Liver (tissue), 8 donors: ENCODE measurements at regions not wholly inside any gene's neighbourhood (a gene's known extent, or its start where the extent isn't known, plus 50 kb on each side); places are given as distances from the start of the nearest gene placed in this dataset.

ENCODE experiments used
- DNase-seq: peaks from one replicate; pipeline ENCODE4 v3.0.0-alpha.2; 2017; ENCODE audit warnings: low spot score
- H3K27ac ChIP-seq, 2 donors: one replicate each; pipeline ENCODE4 v1.7.0; 2013; ENCODE audit warnings: inconsistent platforms in 2 of 2, low read length in 2 of 2, control low read depth in 1 of 2, low read depth in 1 of 2, mild to moderate bottlenecking in 1 of 2
- H3K27me3 ChIP-seq, 4 donors: one replicate each; pipeline versions ENCODE4 v1.6.1 to v1.7.0; 2013; ENCODE audit warnings: low read length in 3 of 4, inconsistent platforms in 1 of 4, mild to moderate bottlenecking in 1 of 4, moderate library complexity in 1 of 4; ENCODE audit not compliant: control insufficient read depth in 4 of 4, insufficient read depth in 4 of 4
- H3K36me3 ChIP-seq, 4 donors: one replicate each; pipeline versions ENCODE4 v1.6.1 to v1.7.0; 2013; ENCODE audit warnings: low read length in 3 of 4, mild to moderate bottlenecking in 3 of 4, low read depth in 1 of 4, moderate library complexity in 1 of 4; ENCODE audit not compliant: control insufficient read depth in 4 of 4, insufficient read depth in 3 of 4
- H3K4me1 ChIP-seq, 4 donors: one replicate each; pipeline versions ENCODE4 v1.6.1 to v1.7.0; 2013; ENCODE audit warnings: low read length in 3 of 4, mild to moderate bottlenecking in 3 of 4, moderate library complexity in 1 of 4; ENCODE audit not compliant: control insufficient read depth in 4 of 4, insufficient read depth in 4 of 4
- H3K4me3 ChIP-seq, 3 donors: one replicate each; pipeline versions ENCODE4 v1.6.1 to v1.7.0; 2013; ENCODE audit warnings: low read length in 3 of 3, control low read depth in 1 of 3, low read depth in 1 of 3, mild to moderate bottlenecking in 1 of 3
- H3K9ac ChIP-seq, 2 donors: one replicate each; pipeline ENCODE4 v1.7.0; 2013; ENCODE audit warnings: low read length in 2 of 2, mild to moderate bottlenecking in 2 of 2, moderate library complexity in 2 of 2, control low read depth in 1 of 2, low read depth in 1 of 2
- H3K9me3 ChIP-seq, 4 donors: one replicate each; pipeline versions ENCODE4 v1.6.1 to v1.7.0; 2013; ENCODE audit warnings: low read length in 3 of 4; ENCODE audit not compliant: control insufficient read depth in 4 of 4
- ATF3 ChIP-seq: IDR thresholded peaks from 2 replicates; pipeline ENCODE4 v1.6.1; 2016; ENCODE audit warnings: antibody characterized with exemption
- CTCF ChIP-seq: fragments of 150-350 bp; IDR thresholded peaks from 2 replicates; pipeline ENCODE4 v1.5.1; 2017; ENCODE audit warnings: improper control_type of control experiment, low read depth, low read length; ENCODE audit not compliant: missing input control
- FOXA2 ChIP-seq: IDR thresholded peaks from 2 replicates; pipeline ENCODE4 v1.6.1; 2016; ENCODE audit warnings: antibody characterized with exemption
- GABPA ChIP-seq, 2 donors: IDR thresholded peaks in 1 of 2; conservative IDR thresholded peaks in 1 of 2; 2 replicates each; pipeline ENCODE4 v1.6.1; 2016; ENCODE audit warnings: antibody characterized with exemption in 2 of 2, mild to moderate bottlenecking in 1 of 2, moderate library complexity in 1 of 2
- HNF4A ChIP-seq, 2 donors: conservative IDR thresholded peaks; 2 replicates each; pipeline ENCODE4 v1.6.1; 2016; ENCODE audit warnings: antibody characterized with exemption in 2 of 2, mild to moderate bottlenecking in 2 of 2
- HNF4G ChIP-seq: IDR thresholded peaks from 2 replicates; pipeline ENCODE4 v1.6.1; 2016; ENCODE audit warnings: antibody characterized with exemption
- RAD21 ChIP-seq, 2 donors: IDR thresholded peaks; 2 replicates each; pipeline ENCODE4 v1.6.1; 2016; ENCODE audit warnings: antibody characterized with exemption in 2 of 2, mild to moderate bottlenecking in 2 of 2
- TAF1 ChIP-seq: conservative IDR thresholded peaks from 2 replicates; pipeline ENCODE4 v1.6.1; 2016; ENCODE audit warnings: antibody characterized with exemption, mild to moderate bottlenecking
- WGBS: extraction: QIAGEN DNeasy Blood & Tissue Kit; methylation state at CpG from one replicate; pipeline ENCODE4 v1.1.7; 2013; 5-methylcytosine and 5-hydroxymethylcytosine counted together
- donor health status: healthy.
- donor health status: healthy.
- donor health status: healthy.
- donor health status: healthy.
- donor health status: healthy.

- no peak for TF ChIP-seq GABPA (IDR thresholded peaks at IDR 0.05 in 1 of 2, conservative IDR thresholded peaks at IDR 0.05 in 1 of 2)
- no peak for TF ChIP-seq FOXA2
Measured at GRCh38 chr5:62985749-62986148, 407.1 kb downstream of the LRRC70 start (continued).

GRCh38 chr5:62982348-62982747 is 403.7 kb downstream of the LRRC70 start:
- Histone ChIP-seq H3K27me3 (no peaks in the 10 kb centered on the region), H3K36me3 (no peaks in the 10 kb centered on the region), H3K9me3 (peaks cover 0 to 4% (median 2%) of the 10 kb centered on the region in 4 donors), H3K4me1 (no peaks in the 10 kb centered on the region), H3K9ac (no peak overlapping the region), H3K27ac (no peak overlapping the region), H3K4me3 (no peak overlapping the region)
- 40% methylated on average over 3 of the region's 3 CpGs for WGBS
- no peak for DNase-seq
- TF ChIP-seq RAD21 (IDR thresholded peaks at IDR 0.05), result no peak

- WGBS, result 84% methylated on average over 1 of the region's 1 CpG
- DNase-seq, result no peak
- Histone ChIP-seq H3K4me3 (no peak overlapping the region), H3K27me3 (no peaks in the 10 kb centered on the region), H3K9ac (no peak overlapping the region), H3K4me1 (no peaks in the 10 kb centered on the region), H3K36me3 (no peaks in the 10 kb centered on the region), H3K27ac (no peak overlapping the region), H3K9me3 (peaks cover 0 to 3% (median 2%) of the 10 kb centered on the region in 4 donors)
- no peak for TF ChIP-seq ATF3
- no peak for TF ChIP-seq HNF4A (conservative IDR thresholded peaks at IDR 0.05)
- no peak for TF ChIP-seq CTCF
Measured at GRCh38 chr5:62980884-62981283, 402.3 kb downstream of the LRRC70 start.

- Histone ChIP-seq H3K36me3 (no peaks in the 10 kb centered on the region), H3K4me3 (no peak overlapping the region), H3K9me3 (no peaks in the 10 kb centered on the region), H3K27ac (no peak overlapping the region), H3K27me3 (no peaks in the 10 kb centered on the region), H3K4me1 (no peaks in the 10 kb centered on the region), H3K9ac (no peak overlapping the region)
- no peak for TF ChIP-seq RAD21 (IDR thresholded peaks at IDR 0.05)
- WGBS, result 90% methylated on average over 5 of the region's 5 CpGs
- DNase-seq, result no peak
Measured at GRCh38 chr5:62979472-62979871, 400.9 kb downstream of the LRRC70 start.

- Histone ChIP-seq H3K9ac (no peak overlapping the region), H3K27ac (no peak overlapping the region), H3K36me3 (no peaks in the 10 kb centered on the region), H3K9me3 (no peaks in the 10 kb centered on the region), H3K4me1 (no peaks in the 10 kb centered on the region), H3K27me3 (no peaks in the 10 kb centered on the region), H3K4me3 (no peak overlapping the region)
- WGBS, result 58% methylated on average over 4 of the region's 4 CpGs
- no peak for DNase-seq
- TF ChIP-seq FOXA2 (no peak), HNF4G (no peak), CTCF (no peak), TAF1 (no peak)
Measured at GRCh38 chr5:62977661-62978060, 399.0 kb downstream of the LRRC70 start.
